Gastrocnemius medialis (tissue), 4 donors: ENCODE measurements at regions not wholly inside any gene's neighbourhood (a gene's known extent, or its start where the extent isn't known, plus 50 kb on each side); places are given as distances from the start of the nearest gene placed in this dataset.

Experiments used
- ATAC-seq, 2 donors: fragments of 150-250 bp; one replicate each; pipeline ENCODE4 v1.9.1; 2016
- DNase-seq, 2 donors: peaks; one replicate each; pipeline ENCODE4 v3.0.0-alpha.2; 2019
- H3K27ac ChIP-seq, 4 donors: fragments of 200-600 bp; sonication (generic); 1 replicate in 1 of 4; 2 replicates in 3 of 4; pipeline ENCODE4 v1.5.1; 2016 to 2018; ENCODE audit warnings: mild to moderate bottlenecking in 2 of 4, moderate library complexity in 1 of 4
- H3K27me3 ChIP-seq, 3 donors: fragments of 200-600 bp; sonication (generic) in 2 of 3; 1 replicate in 1 of 3; 2 replicates in 2 of 3; pipeline versions ENCODE4 v1.5.1 to v1.6.0; 2016 to 2019; ENCODE audit warnings: mild to moderate bottlenecking in 1 of 3, moderate library complexity in 1 of 3
- H3K36me3 ChIP-seq, 2 donors: fragments of 200-600 bp; sonication (generic) in 1 of 2; one replicate each; pipeline ENCODE4 v1.5.1; 2017 to 2018
- H3K4me1 ChIP-seq, 2 donors: fragments of 200-600 bp; sonication (generic) in 1 of 2; one replicate each; pipeline ENCODE4 v1.5.1; 2016 to 2017; ENCODE audit warnings: mild to moderate bottlenecking in 2 of 2
- H3K4me3 ChIP-seq, 4 donors: fragments of 200-600 bp; sonication (generic) in 3 of 4; 1 replicate in 1 of 4; 2 replicates in 3 of 4; pipeline ENCODE4 v1.5.1; 2016 to 2019; ENCODE audit warnings: mild to moderate bottlenecking in 2 of 4
- H3K9me3 ChIP-seq, 3 donors: fragments of 200-600 bp; sonication (generic) in 2 of 3; 1 replicate in 1 of 3; 2 replicates in 2 of 3; pipeline ENCODE4 v1.5.1; 2016 to 2019
- CTCF ChIP-seq, 5 experiments: fragments of 450-650 bp in 3 of 5; fragments of 200-600 bp in 2 of 5; sonication (generic) in 2 of 5; IDR thresholded peaks in 4 of 5; conservative IDR thresholded peaks in 1 of 5; 1 replicate in 4 of 5; 2 replicates in 1 of 5; pipeline ENCODE4 v1.5.1; 2016 to 2019; ENCODE audit warnings: antibody characterized with exemption in 5 of 5, mild to moderate bottlenecking in 3 of 5, moderate library complexity in 3 of 5
- POLR2A ChIP-seq, 2 donors: fragments of 450-650 bp; IDR thresholded peaks; one replicate each; pipeline ENCODE4 v1.6.1; 2017; ENCODE audit warnings: antibody characterized with exemption in 2 of 2, mild to moderate bottlenecking in 2 of 2, moderate library complexity in 2 of 2
- in situ Hi-C, 4 donors: fragments of 200-750 bp; cut with MboI; loops; one replicate each; pipeline versions ENCODE4 v1.15.0 to v1.8.0; 2017; ENCODE audit warnings: low sequenced_read_pairs in 4 of 4
- intact Hi-C: fragments of 100-400 bp; cut with DNase I; formaldehyde crosslinking; loops from one replicate; pipeline ENCODE4 v1.15.1; 2023; ENCODE audit warnings: low total_unique reads

GRCh38 chr13:79883216-79883615 is 402.3 kb downstream of the NDFIP2 start:
- intact Hi-C loops, result no loop called here
- Histone ChIP-seq H3K27ac (no peak overlapping the region), H3K9me3 (no peaks in the 10 kb centered on the region), H3K4me3 (no peak overlapping the region), H3K4me1 (no peaks in the 10 kb centered on the region), H3K36me3 (no peaks in the 10 kb centered on the region), H3K27me3 (no peaks in the 10 kb centered on the region)
- ATAC-seq (no peak), DNase-seq (no peak)
- TF ChIP-seq POLR2A (IDR thresholded peaks at IDR 0.05), result no peak
- TF ChIP-seq CTCF (IDR thresholded peaks at IDR 0.05 in 4 of 5, conservative IDR thresholded peaks at IDR 0.05 in 1 of 5), result no peak
- in situ Hi-C loops, result no loop called here

GRCh38 chr13:79880818-79881217 is 399.9 kb downstream of the NDFIP2 start:
- H3K27ac ChIP-seq, result no peak overlapping the region
- no peak overlapping the region for H3K4me3 ChIP-seq
- no peaks in the 10 kb centered on the region for H3K4me1 ChIP-seq
- TF ChIP-seq CTCF (IDR thresholded peaks at IDR 0.05 in 4 of 5, conservative IDR thresholded peaks at IDR 0.05 in 1 of 5) (no peak), POLR2A (IDR thresholded peaks at IDR 0.05) (no peak)
- ATAC-seq (no peak), DNase-seq (no peak)
- H3K36me3 ChIP-seq, result no peaks in the 10 kb centered on the region
- no peaks in the 10 kb centered on the region for H3K27me3 ChIP-seq
- in situ Hi-C loops, result no loop called here
- H3K9me3 ChIP-seq, result no peaks in the 10 kb centered on the region
- intact Hi-C loops, result no loop called here

GRCh38 chr13:79874396-79875360 is 393.7 kb downstream of the NDFIP2 start:
- no peak overlapping the region for H3K4me3 ChIP-seq
- no peak for DNase-seq
- ATAC-seq, result no peak
- intact Hi-C loops, result loop anchor here (2.0 kb wide), 1 partner anchor 30 kb away; no protein-coding TSS in a partner anchor
- no peaks in the 10 kb centered on the region for H3K4me1 ChIP-seq
- no peaks in the 10 kb centered on the region for H3K27me3 ChIP-seq
- no peaks in the 10 kb centered on the region for H3K36me3 ChIP-seq
- in situ Hi-C loops, result no loop called here
- no peaks in the 10 kb centered on the region for H3K9me3 ChIP-seq
- no peak overlapping the region for H3K27ac ChIP-seq
- TF ChIP-seq POLR2A (IDR thresholded peaks at IDR 0.05) (no peak), CTCF (IDR thresholded peaks at IDR 0.05 in 4 of 5, conservative IDR thresholded peaks at IDR 0.05 in 1 of 5) (no peak)

DNA sequence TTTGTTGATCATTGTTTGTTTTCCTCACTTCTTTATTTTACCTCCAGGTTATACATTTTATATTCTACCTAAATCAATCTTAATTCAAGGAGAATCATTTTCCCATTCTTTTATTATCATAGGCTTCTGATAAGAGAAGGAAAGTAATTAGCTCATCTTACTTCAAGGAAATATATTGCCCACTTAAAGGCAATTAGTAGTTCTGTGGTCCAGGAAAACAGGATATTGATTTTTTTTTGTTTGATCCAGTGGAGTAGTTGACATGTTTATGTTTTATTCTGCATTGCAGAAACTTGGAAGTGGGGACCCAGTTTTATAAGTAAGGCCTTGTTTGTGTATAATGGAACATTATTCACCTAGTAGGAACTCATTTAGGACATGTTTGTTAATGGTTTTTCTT is 390.6 kb downstream of the NDFIP2 start:
- Histone ChIP-seq H3K36me3 (no peaks in the 10 kb centered on the region), H3K27me3 (no peaks in the 10 kb centered on the region), H3K27ac (no peak overlapping the region), H3K4me3 (no peak overlapping the region), H3K9me3 (no peaks in the 10 kb centered on the region), H3K4me1 (no peaks in the 10 kb centered on the region)
- ATAC-seq (no peak), DNase-seq (no peak)
- intact Hi-C loops (no loop called here), in situ Hi-C loops (no loop called here)
- TF ChIP-seq POLR2A (IDR thresholded peaks at IDR 0.05), result no peak
- TF ChIP-seq CTCF (IDR thresholded peaks at IDR 0.05 in 4 of 5, conservative IDR thresholded peaks at IDR 0.05 in 1 of 5), result no peak
